GM06990 (cell line): ENCODE measurements at regions not wholly inside any gene's neighbourhood (a gene's known extent, or its start where the extent isn't known, plus 50 kb on each side); places are given as distances from the start of the nearest gene placed in this dataset.
A peak's percentile ranks its signal among the peaks of the same experiment; 100 is the strongest.

Experiments
- DNase-seq: peaks from one replicate; pipeline ENCODE4 v3.0.0-alpha.2; 2011; ENCODE audit not compliant: insufficient read length; ENCODE audit errors: extremely low read depth
- H3K27me3 ChIP-seq: replicated peaks from 2 replicates; pipeline ENCODE4 v1.6.0; 2011; ENCODE audit warnings: low read length; ENCODE audit not compliant: control insufficient read depth, insufficient read depth
- H3K36me3 ChIP-seq: 2 replicates; pipeline ENCODE4 v1.5.1; 2011; ENCODE audit warnings: low read length; ENCODE audit not compliant: control insufficient read depth, insufficient read depth
- H3K4me3 ChIP-seq: replicated peaks from 2 replicates; pipeline ENCODE4 v1.5.1; 2011; ENCODE audit warnings: low read depth, mild to moderate bottlenecking, control low read depth, low read length
- TF ChIP-seq, protein P1 (sequence below): IDR thresholded peaks from 2 replicates; pipeline ENCODE4 v1.5.1; 2011; ENCODE audit warnings: low read length, control low read depth, mild to moderate bottlenecking, inconsistent platforms; ENCODE audit not compliant: insufficient read depth, poor library complexity, severe bottlenecking

DNA sequence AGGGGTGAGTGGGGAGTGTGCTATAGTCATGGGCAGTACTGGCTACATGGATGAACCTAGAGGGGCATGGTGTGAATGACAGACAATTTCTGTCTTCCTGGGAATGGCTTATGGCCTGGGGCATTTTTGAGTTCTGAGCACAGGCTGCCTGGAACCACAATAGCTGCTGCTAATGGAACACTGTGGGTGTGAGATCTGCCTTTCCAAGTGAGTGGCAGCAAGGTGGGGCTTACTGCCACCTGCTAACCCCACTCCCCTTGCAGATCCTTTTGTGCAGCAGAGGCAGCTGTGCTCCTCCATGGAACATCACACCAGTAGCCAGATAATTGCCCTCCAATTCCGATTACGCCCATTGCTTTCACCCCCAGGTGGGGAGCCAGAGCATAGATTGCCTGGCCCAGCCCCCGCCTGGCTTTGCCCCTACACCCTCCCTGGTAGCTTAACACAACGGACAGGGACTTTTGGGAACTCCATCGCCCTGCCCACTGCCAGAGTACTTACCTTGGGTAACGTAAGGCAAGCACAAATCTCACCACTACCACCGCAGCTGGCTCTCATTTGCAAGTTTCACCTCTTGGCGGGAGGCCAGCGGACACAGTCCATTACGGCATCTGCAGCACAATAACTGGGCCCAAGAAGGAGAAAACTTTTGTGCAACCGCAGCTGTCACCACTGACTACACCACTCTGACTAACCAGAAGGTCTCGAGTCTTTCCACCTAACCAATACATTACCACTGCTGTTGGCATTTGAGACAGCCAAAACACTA, 421.2 kb upstream of the NWD2 start:
- TF ChIP-seq, protein P1, sequence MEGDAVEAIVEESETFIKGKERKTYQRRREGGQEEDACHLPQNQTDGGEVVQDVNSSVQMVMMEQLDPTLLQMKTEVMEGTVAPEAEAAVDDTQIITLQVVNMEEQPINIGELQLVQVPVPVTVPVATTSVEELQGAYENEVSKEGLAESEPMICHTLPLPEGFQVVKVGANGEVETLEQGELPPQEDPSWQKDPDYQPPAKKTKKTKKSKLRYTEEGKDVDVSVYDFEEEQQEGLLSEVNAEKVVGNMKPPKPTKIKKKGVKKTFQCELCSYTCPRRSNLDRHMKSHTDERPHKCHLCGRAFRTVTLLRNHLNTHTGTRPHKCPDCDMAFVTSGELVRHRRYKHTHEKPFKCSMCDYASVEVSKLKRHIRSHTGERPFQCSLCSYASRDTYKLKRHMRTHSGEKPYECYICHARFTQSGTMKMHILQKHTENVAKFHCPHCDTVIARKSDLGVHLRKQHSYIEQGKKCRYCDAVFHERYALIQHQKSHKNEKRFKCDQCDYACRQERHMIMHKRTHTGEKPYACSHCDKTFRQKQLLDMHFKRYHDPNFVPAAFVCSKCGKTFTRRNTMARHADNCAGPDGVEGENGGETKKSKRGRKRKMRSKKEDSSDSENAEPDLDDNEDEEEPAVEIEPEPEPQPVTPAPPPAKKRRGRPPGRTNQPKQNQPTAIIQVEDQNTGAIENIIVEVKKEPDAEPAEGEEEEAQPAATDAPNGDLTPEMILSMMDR, result no peak
- Histone ChIP-seq H3K36me3 (no peaks in the 10 kb centered on the region), H3K27me3 (no peaks in the 10 kb centered on the region), H3K4me3 (no peak overlapping the region)
- DNase-seq, result no peak

DNA sequence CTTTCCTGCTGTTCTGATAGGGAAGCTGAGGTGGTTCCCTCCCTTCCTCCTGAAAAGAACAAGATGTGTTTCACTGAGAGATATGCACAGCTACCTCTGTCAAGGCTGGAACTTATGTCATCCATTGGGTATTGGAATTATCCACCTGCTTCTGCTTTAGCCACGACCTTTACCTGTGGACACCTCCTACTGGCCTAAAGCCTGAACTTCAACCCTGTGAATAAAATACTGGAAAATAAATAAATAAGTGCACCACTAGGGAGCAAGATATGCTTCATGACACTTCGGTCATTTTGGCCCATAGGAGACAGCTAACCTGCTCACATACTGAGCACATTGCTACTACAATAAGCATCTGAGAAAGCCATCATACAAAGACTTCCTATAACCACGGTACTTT, 419.9 kb upstream of the NWD2 start:
- TF ChIP-seq, protein P1, result peak; percentile 11
- DNase-seq, result no peak
- Histone ChIP-seq H3K27me3 (no peaks in the 10 kb centered on the region), H3K4me3 (no peak overlapping the region), H3K36me3 (no peaks in the 10 kb centered on the region)

DNA sequence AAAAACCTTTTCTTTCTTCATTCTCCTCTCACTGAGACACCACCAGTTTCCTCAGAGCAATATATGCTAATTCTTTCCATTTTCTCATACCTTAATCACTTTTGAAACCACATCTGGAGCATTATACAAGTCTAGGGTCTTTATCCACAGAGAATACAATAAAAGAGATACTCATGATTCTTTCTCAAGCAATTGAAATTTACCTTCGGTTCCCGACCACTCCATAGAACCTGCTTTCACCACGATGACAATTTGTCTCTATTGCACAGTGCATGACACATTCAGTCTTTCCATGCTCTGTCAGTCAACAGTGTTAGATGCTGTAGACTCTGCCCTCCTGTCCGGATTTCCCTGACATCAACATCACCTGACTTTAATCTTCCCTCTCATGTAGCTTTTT, 409.3 kb upstream of the NWD2 start:
- TF ChIP-seq, protein P1, result no peak
- Histone ChIP-seq H3K4me3 (no peak overlapping the region), H3K27me3 (no peaks in the 10 kb centered on the region), H3K36me3 (no peaks in the 10 kb centered on the region)
- no peak for DNase-seq

DNA sequence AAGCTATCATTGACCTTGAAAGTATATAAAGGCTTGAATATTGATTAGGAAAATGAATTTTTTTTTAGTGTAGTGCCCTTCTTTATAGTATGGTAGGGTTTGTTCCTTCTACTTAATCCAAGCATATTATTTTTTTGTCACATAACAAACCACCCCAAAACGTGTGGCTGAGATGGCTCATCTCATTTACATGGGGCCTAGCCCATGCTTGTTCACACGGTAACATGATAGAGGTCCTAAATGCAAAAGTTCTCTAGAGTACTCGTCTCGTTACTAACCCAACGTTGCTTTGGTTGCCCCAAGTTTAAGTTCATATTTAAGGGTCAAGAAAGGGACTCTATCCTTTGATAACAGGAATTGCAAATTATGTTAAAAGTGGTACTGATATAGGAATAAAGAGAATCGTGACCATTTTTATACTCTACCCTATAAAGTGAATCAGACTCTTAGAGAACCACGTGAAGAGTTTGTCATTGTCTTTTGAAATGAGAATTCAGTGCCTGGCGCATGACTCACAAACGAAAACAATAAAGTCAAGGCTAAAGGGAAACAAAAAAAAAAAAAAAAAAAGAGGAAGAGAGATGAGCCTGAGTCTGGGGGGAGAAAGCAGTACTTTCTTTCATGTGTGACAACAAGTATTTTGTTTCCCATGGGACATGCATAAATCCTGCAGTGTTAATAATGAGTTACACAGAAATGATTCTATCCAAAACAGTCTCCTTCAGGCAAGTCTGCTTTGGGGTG, 402.8 kb upstream of the NWD2 start:
- no peaks in the 10 kb centered on the region for H3K27me3 ChIP-seq
- no peak overlapping the region for H3K4me3 ChIP-seq
- H3K36me3 ChIP-seq, result no peaks in the 10 kb centered on the region
- TF ChIP-seq, protein P1, result no peak
- DNase-seq, result peak; percentile 27

DNA sequence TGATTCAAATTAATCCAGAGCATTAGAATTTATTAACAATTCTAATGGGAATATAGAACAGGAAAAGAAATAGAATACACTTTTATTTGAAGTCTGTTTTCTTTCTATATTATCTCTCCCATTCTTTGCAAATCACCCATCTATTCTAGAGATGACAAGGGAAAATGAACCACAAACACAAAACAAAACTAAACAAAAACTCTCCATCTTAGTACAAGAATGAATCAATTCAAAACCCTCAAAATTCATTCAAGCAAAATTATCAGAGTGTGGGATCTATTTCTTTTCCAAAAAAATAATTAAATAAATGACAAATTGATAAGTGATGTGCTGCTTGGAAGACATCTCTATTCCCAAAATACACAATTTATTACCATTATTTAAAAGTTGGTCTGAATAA, 400.1 kb upstream of the NWD2 start:
- no peak for DNase-seq
- Histone ChIP-seq H3K4me3 (no peak overlapping the region), H3K27me3 (no peaks in the 10 kb centered on the region), H3K36me3 (no peaks in the 10 kb centered on the region)
- TF ChIP-seq, protein P1, result no peak
